Fibroblast of the aortic adventitia (primary cell): ENCODE measurements at regions not wholly inside any gene's neighbourhood (a gene's known extent, or its start where the extent isn't known, plus 50 kb on each side); places are given as distances from the start of the nearest gene placed in this dataset.

ENCODE experiments used
- DNase-seq: peaks from one replicate; pipeline ENCODE4 v3.0.0-alpha.2; 2010; ENCODE audit warnings: low read depth
- H3K4me3 ChIP-seq: 2 replicates; pipeline ENCODE4 v1.5.1; 2011; ENCODE audit warnings: low read depth, mild to moderate bottlenecking, control low read depth, low read length, moderate library complexity
- TF ChIP-seq, protein P1 (sequence below): IDR thresholded peaks from 2 replicates; pipeline ENCODE4 v1.5.1; 2011; ENCODE audit warnings: mild to moderate bottlenecking, low read length, control low read depth, inconsistent platforms; ENCODE audit not compliant: insufficient read depth

DNA sequence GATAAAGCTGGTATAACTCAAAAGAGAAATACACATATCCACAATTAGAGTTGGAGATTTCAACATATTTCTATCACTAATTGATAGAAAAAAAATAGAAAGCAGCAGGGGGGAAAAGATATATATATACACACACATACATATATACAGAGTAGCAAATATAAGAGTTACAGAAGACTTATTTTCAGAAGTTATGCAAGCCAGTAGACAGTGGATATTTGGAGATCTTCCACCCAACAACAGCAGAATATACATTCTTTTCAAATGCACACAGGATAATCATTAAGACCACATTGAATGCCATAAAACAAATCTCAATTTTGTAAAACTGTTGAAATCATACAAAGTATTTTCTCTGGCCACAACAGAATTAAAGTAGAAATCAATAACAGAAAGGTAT is 192.8 kb downstream of the LACC1 start:
- DNase-seq, result no peak
- no peak overlapping the region for H3K4me3 ChIP-seq
- TF ChIP-seq, protein P1, sequence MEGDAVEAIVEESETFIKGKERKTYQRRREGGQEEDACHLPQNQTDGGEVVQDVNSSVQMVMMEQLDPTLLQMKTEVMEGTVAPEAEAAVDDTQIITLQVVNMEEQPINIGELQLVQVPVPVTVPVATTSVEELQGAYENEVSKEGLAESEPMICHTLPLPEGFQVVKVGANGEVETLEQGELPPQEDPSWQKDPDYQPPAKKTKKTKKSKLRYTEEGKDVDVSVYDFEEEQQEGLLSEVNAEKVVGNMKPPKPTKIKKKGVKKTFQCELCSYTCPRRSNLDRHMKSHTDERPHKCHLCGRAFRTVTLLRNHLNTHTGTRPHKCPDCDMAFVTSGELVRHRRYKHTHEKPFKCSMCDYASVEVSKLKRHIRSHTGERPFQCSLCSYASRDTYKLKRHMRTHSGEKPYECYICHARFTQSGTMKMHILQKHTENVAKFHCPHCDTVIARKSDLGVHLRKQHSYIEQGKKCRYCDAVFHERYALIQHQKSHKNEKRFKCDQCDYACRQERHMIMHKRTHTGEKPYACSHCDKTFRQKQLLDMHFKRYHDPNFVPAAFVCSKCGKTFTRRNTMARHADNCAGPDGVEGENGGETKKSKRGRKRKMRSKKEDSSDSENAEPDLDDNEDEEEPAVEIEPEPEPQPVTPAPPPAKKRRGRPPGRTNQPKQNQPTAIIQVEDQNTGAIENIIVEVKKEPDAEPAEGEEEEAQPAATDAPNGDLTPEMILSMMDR, result no peak

DNA sequence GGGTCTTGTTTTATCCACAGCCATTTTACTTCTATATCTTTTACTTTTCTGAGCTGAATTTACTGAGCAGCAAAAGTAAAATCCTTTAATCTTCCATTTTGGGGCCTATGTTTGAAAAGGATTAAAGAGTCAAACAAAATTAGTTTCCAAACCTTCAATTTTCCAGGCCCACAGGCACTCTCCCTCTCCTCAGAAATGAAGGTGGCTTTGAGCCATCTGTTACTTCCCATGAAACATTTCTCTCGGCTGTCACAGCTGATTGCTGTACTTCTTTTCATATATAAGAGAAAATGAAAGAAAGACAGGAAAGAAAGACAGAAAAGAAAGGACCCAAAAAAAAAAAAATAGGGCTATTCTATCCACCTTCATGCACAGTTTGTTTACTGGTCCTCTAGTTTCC is 194.9 kb downstream of the LACC1 start:
- TF ChIP-seq, protein P1, result no peak
- no peak overlapping the region for H3K4me3 ChIP-seq
- no peak for DNase-seq

DNA sequence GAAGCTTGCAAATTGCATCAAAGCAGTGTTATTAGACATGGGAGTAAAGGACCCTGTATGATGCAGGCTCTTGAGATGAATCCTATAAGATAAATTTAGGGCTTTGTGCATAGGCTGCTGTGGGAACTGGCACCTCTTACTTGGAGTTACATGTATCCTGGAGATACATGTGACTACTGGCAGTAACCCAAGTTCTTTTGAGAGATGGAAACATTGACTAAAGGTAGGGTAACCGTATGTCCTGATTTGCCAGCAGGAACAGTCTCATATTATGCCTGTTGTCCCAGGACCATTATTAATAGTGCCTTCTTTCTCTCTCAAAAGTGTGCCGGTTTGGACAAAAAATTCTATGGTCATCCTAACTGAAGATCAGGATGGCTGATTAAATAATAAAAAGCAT is 195.4 kb downstream of the LACC1 start:
- no peak for DNase-seq
- TF ChIP-seq, protein P1, result no peak
- no peak overlapping the region for H3K4me3 ChIP-seq

DNA sequence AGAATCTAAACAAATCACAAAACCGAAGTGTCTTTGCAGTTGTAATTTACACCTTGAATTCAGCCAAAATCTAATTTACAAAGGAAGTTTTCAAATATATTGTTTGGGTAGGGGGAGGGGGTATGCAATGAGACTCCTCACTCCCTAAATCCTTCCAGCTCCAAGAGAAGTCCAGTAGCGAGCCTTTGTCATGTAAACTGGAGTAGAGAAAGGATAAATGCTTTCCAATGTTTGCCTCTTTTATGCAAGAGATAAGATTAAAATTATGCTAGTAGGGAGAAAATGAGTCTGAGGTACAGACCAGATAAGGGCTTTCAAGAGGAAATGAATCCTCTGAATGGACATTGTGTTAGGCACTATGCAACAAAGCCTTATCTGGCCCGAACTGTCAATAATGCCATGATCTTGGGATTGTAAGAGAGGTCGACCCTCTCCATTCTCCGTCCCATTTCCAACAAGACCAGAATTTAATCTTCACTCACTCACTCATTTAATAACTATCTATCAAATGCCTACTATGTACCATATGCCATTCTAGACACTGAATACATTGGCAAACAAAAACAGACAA is 199.2 kb downstream of the LACC1 start:
- H3K4me3 ChIP-seq, result no peak overlapping the region
- DNase-seq, result no peak
- TF ChIP-seq, protein P1, result no peak

DNA sequence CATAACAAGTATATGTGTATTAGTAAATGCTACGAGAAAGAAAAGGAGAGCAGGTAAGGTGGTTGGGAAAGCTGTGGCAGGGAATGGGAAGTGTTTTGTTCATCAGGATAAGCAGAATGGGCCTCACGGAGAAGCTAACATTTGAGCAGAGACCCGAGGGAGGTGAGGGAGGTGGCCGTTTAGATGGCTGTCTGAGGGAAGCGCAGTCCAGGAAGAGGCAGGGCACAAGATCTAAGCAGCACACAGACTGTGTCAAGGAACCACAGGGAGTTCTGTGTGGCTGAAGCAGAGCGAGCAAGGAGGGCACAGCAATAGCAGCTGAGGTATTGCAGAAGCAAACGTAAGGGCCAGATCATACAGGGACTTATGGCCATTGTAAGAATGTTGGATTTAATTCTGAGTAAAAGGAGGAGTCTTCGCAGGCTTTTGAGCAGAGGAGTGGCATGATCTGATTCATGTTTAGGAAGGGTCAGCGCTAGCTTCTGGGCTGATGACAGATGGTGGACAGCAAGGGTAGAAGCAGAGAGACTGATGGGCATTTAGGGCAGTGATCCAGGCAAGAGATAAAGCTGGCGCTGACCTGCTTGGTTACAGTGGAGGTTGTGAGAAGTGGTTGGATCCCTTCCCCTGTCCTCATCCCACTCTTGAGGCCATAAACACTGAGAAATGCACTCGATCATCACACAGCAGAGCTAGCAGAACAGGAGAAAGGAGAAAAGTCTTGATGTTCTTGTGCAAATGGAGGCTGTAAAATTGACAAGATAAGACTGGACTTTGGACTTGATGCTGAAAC is 199.9 kb downstream of the LACC1 start:
- H3K4me3 ChIP-seq, result no peak overlapping the region
- TF ChIP-seq, protein P1, result no peak
- DNase-seq, result no peak

DNA sequence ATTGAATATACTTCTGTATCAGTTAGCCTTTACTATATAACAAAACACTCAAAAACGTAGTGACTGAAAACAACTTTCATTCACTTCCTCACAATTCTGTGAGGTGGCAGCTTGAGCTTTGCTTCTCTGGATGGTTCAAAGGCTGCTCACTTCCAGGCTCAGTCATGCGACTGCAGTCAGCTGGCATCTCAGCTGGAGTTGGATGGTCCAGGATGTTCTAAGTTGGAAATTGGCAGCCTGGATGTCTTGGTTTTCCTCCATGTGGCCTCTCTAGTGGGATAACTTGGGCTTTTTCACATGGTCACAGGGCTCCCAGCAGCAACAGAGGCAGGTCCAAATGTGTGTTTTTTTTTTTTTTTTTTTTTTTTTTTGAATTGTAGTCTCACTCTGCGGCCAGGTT is 204.4 kb downstream of the LACC1 start:
- TF ChIP-seq, protein P1, result no peak
- DNase-seq, result no peak
- no peak overlapping the region for H3K4me3 ChIP-seq
